ENCODE measurements at regions not wholly inside any gene's neighbourhood (a gene's known extent, or its start where the extent isn't known, plus 50 kb on each side); places are given as distances from the start of the nearest gene placed in this dataset.

- in situ Hi-C loops (cut with MboI; ENCODE audit: low sequenced_read_pairs, unreplicated experiment): no loop called here
- DNase-seq (ENCODE audit: low spot score): no peak
- TF ChIP-seq, protein P1, sequence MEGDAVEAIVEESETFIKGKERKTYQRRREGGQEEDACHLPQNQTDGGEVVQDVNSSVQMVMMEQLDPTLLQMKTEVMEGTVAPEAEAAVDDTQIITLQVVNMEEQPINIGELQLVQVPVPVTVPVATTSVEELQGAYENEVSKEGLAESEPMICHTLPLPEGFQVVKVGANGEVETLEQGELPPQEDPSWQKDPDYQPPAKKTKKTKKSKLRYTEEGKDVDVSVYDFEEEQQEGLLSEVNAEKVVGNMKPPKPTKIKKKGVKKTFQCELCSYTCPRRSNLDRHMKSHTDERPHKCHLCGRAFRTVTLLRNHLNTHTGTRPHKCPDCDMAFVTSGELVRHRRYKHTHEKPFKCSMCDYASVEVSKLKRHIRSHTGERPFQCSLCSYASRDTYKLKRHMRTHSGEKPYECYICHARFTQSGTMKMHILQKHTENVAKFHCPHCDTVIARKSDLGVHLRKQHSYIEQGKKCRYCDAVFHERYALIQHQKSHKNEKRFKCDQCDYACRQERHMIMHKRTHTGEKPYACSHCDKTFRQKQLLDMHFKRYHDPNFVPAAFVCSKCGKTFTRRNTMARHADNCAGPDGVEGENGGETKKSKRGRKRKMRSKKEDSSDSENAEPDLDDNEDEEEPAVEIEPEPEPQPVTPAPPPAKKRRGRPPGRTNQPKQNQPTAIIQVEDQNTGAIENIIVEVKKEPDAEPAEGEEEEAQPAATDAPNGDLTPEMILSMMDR (IDR thresholded peaks at IDR 0.05; ENCODE audit: borderline replicate concordance, control extremely low read depth, extremely low read depth, insufficient read depth, missing control alignments): no peak
Observed at GRCh38 chr3:40715551-40715950, 190.8 kb downstream of the ZNF621 start.

DNA sequence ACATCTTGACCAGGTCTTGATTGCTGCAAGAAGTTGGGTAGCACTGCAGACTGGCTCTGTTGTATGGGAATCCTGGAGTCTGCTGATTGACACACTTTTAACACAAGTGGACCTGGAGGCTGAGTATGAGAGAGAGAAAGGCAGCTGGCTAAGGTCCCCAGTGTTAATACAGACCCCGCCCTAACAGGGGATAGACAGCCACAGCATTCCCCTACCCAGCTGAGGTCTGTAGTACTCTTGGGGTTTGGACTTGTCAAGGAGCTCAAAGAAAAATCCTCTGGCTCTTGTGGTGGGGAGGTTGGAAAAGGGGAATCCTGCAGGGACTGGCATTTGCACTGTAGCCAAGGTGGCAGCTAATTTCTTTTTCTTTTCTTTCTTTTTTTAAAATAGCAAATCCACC lies 192.7 kb downstream of the ZNF621 start:
- in situ Hi-C loops (cut with MboI; ENCODE audit: low sequenced_read_pairs, unreplicated experiment): no loop called here

DNA sequence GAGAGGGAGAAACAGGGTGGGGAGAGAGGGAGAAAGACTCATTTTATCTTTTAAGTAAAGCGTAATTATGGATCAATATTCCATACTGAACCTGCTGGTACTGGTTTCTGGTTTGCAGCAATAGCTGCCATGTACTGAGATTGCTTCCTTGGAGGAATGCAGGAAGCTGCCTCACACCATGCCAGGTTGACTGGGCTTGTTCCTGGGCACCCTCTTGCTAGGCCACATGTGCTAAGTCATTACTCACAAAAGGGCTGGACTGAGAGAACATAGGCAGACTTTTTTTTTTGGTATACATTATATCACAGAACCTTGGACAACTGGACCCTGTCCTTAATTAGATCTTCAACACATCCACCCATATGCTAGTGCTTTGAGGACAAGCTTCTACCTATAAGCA lies 193.4 kb downstream of the ZNF621 start:
- TF ChIP-seq, protein P1 (IDR thresholded peaks at IDR 0.05; ENCODE audit: borderline replicate concordance, control extremely low read depth, extremely low read depth, insufficient read depth, missing control alignments): no peak
- in situ Hi-C loops (cut with MboI; ENCODE audit: low sequenced_read_pairs, unreplicated experiment): no loop called here
- DNase-seq (ENCODE audit: low spot score): no peak

More for the DNA sequence above, 192.7 kb downstream of the ZNF621 start:
- TF ChIP-seq, protein P1 (IDR thresholded peaks at IDR 0.05; ENCODE audit: borderline replicate concordance, control extremely low read depth, extremely low read depth, insufficient read depth, missing control alignments): no peak
- no peak for DNase-seq (ENCODE audit: low spot score)

DNA sequence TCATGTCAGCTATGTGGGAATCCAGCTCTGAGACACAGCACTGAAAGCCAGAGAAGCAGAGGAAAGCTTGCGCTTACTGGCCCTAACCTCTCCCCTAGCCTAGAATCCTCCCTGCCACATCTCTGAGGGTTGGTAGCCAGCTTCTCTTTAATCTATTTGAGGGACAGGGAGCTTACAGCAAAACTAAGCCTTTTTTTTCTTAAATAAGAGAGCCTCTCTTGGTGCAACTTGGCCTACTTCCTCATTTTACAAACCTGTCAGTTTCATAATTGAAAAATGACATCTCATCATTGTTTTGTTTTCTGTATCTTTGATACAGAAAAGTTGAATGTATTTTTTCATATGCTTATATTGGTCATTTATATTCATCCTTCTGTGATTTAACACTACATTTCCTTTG lies 193.9 kb downstream of the ZNF621 start:
- TF ChIP-seq, protein P1 (IDR thresholded peaks at IDR 0.05; ENCODE audit: borderline replicate concordance, control extremely low read depth, extremely low read depth, insufficient read depth, missing control alignments): no peak
- peak; percentile 54 for DNase-seq (ENCODE audit: low spot score)
- in situ Hi-C loops (cut with MboI; ENCODE audit: low sequenced_read_pairs, unreplicated experiment): no loop called here

DNA sequence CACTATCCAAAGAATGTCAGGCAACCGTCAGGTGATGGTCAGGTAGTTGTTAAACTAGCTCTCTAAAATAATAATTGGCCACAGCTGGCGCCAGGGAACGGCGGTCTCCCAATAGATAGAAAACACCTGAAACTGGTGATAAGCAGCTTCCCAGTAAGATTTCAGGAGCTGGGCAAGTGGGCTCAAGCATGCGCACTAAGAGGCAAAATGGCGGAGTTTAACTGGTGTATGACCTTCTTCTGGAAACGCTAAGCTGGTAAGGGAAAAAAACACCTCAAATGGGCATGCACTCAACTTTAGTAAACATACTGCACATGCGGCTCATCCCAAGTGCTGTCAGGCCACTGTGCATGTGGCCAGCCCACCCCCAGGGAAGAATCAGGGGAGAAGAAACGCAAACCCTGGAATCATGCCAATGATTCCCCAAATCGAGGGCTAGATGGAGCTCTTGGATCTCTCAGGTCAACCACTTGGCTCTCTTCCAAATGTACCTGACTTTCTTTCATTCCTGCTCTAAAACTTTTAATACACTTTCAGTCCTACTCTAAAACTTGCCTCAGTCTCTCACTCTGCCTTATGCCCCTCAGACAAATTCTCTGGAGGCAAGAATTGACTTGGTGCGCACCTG lies 195.0 kb downstream of the ZNF621 start:
- TF ChIP-seq, protein P1 (IDR thresholded peaks at IDR 0.05; ENCODE audit: borderline replicate concordance, control extremely low read depth, extremely low read depth, insufficient read depth, missing control alignments): no peak
- in situ Hi-C loops (cut with MboI; ENCODE audit: low sequenced_read_pairs, unreplicated experiment): no loop called here
- no peak for DNase-seq (ENCODE audit: low spot score)

DNA sequence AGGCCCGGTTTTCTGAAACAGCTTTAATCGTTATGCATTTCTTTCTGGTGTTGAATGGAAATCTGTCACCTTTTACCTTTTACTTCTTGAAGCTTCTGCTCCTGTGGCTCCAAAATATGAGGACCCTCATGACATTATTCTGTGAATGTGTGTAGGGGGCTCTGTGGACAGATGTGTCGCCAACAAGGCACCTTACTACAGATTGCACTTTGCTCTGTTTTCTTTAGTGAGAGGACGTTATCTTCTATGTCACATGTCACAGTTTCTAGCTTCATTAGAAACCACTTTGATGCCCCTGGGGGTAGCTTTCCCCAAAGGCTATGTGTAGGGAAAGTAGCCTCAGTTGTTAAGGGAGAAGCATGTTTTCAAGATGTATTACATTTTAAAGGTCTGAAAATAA lies 195.6 kb downstream of the ZNF621 start:
- DNase-seq (ENCODE audit: low spot score): no peak
- TF ChIP-seq, protein P1 (IDR thresholded peaks at IDR 0.05; ENCODE audit: borderline replicate concordance, control extremely low read depth, extremely low read depth, insufficient read depth, missing control alignments): no peak
- in situ Hi-C loops (cut with MboI; ENCODE audit: low sequenced_read_pairs, unreplicated experiment): no loop called here

Measured in GM13976 (cell line).